ENCODE measurements at regions not wholly inside any gene's neighbourhood (a gene's known extent, or its start where the extent isn't known, plus 50 kb on each side); places are given as distances from the start of the nearest gene placed in this dataset.

DNA sequence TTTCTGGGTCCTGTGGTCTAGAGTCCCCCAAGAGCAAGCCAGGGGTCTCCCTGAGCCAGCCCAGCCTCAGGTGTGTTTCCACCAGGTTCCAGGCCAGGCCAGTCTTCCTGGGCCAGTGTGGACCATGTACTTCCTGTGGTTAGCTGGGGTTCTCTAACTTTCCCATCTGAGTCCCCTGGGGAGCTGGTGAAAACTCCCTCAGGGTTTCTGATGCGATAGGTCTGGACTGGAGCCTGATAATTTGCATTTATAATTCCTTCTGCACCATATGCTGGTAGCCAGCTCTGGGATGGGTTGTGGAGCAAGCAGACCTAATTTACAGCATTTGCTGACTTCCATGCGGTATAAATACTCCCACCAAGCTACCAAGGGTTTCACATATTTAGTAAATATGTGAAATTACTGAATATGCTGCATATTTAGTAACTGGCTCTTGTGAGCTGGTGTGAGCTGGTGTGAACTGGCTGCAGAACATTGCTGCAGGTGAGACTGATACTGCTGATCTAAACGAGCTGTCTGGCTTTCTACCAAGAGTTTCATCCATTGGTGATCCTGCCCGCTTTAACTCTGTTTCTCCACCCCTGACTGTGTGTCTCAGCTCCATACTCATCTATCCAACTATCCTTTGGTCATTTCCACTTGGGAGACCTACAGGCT is 62.6 kb downstream of the RIN2 start:
- TF ChIP-seq, protein P1, sequence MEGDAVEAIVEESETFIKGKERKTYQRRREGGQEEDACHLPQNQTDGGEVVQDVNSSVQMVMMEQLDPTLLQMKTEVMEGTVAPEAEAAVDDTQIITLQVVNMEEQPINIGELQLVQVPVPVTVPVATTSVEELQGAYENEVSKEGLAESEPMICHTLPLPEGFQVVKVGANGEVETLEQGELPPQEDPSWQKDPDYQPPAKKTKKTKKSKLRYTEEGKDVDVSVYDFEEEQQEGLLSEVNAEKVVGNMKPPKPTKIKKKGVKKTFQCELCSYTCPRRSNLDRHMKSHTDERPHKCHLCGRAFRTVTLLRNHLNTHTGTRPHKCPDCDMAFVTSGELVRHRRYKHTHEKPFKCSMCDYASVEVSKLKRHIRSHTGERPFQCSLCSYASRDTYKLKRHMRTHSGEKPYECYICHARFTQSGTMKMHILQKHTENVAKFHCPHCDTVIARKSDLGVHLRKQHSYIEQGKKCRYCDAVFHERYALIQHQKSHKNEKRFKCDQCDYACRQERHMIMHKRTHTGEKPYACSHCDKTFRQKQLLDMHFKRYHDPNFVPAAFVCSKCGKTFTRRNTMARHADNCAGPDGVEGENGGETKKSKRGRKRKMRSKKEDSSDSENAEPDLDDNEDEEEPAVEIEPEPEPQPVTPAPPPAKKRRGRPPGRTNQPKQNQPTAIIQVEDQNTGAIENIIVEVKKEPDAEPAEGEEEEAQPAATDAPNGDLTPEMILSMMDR (IDR thresholded peaks at IDR 0.05): no peak
- TF ChIP-seq POLR2A (IDR thresholded peaks at IDR 0.05): no peak
